Trophoblast cell (in vitro differentiated cells and primary cell): ENCODE measurements at regions not wholly inside any gene's neighbourhood (a gene's known extent, or its start where the extent isn't known, plus 50 kb on each side); places are given as distances from the start of the nearest gene placed in this dataset.

Experiments used
- DNase-seq, 2 donors: peaks; one replicate each; pipeline ENCODE4 v3.0.0-alpha.2; 2016
- H2AFZ ChIP-seq: 2 replicates; pipeline ENCODE4 v1.6.1; 2013; ENCODE audit warnings: low read length, moderate library complexity, mild to moderate bottlenecking; ENCODE audit not compliant: insufficient read depth, poor library complexity
- H2AK5ac ChIP-seq: 2 replicates; pipeline ENCODE4 v1.6.1; 2013; ENCODE audit warnings: mild to moderate bottlenecking, low read length
- H2BK120ac ChIP-seq: 2 replicates; pipeline ENCODE4 v1.6.1; 2013; ENCODE audit warnings: low read length, mild to moderate bottlenecking, moderate library complexity; ENCODE audit not compliant: insufficient read depth, poor library complexity
- H2BK12ac ChIP-seq: 2 replicates; pipeline ENCODE4 v1.6.1; 2013; ENCODE audit warnings: mild to moderate bottlenecking, low read length, moderate library complexity
- H2BK5ac ChIP-seq: 2 replicates; pipeline ENCODE4 v1.6.1; 2013; ENCODE audit warnings: low read length, low read depth, moderate library complexity, mild to moderate bottlenecking; ENCODE audit not compliant: poor library complexity
- H3K14ac ChIP-seq: 2 replicates; pipeline ENCODE4 v1.6.1; 2013; ENCODE audit warnings: mild to moderate bottlenecking, low read length
- H3K18ac ChIP-seq: 2 replicates; pipeline ENCODE4 v1.6.1; 2013; ENCODE audit warnings: mild to moderate bottlenecking, low read length
- H3K23ac ChIP-seq: 2 replicates; pipeline ENCODE4 v1.6.1; 2013; ENCODE audit warnings: low read length
- H3K27ac ChIP-seq: 2 replicates; pipeline ENCODE4 v1.5.1; 2013; ENCODE audit warnings: low read depth, mild to moderate bottlenecking, inconsistent platforms, low read length, moderate library complexity
- H3K27me3 ChIP-seq: 2 replicates; pipeline ENCODE4 v1.6.1; 2013; ENCODE audit warnings: inconsistent platforms, mild to moderate bottlenecking, low read length, moderate library complexity; ENCODE audit not compliant: insufficient read depth
- H3K36me3 ChIP-seq, 2 experiments: 1 replicate in 1 of 2; 2 replicates in 1 of 2; pipeline ENCODE4 v1.6.1; 2013; ENCODE audit warnings: low read length in 2 of 2, mild to moderate bottlenecking in 2 of 2, moderate library complexity in 1 of 2; ENCODE audit not compliant: insufficient read depth in 2 of 2, control insufficient read depth in 1 of 2
- H3K4ac ChIP-seq: 2 replicates; pipeline ENCODE4 v1.6.1; 2013; ENCODE audit warnings: low read depth, mild to moderate bottlenecking, low read length, moderate library complexity
- H3K4me1 ChIP-seq, 2 experiments: 1 replicate in 1 of 2; 2 replicates in 1 of 2; pipeline ENCODE4 v1.6.1; 2013; ENCODE audit warnings: low read length in 2 of 2, mild to moderate bottlenecking in 2 of 2, moderate library complexity in 1 of 2; ENCODE audit not compliant: insufficient read depth in 2 of 2, control insufficient read depth in 1 of 2
- H3K4me2 ChIP-seq: 2 replicates; pipeline ENCODE4 v1.6.1; 2013; ENCODE audit warnings: inconsistent platforms, mild to moderate bottlenecking, low read length, moderate library complexity
- H3K4me3 ChIP-seq: 2 replicates; pipeline ENCODE4 v1.5.1; 2013; ENCODE audit warnings: mild to moderate bottlenecking, low read depth, low read length, inconsistent platforms
- H3K79me1 ChIP-seq: one replicate; pipeline ENCODE4 v1.6.1; 2013; ENCODE audit warnings: low read length
- H3K79me2 ChIP-seq: 2 replicates; pipeline ENCODE4 v1.6.1; 2013; ENCODE audit warnings: low read length, mild to moderate bottlenecking; ENCODE audit not compliant: control insufficient read depth, insufficient read depth, poor library complexity
- H3K9ac ChIP-seq: 2 replicates; pipeline ENCODE4 v1.6.1; 2013; ENCODE audit warnings: mild to moderate bottlenecking, low read length
- H3K9me3 ChIP-seq: 2 replicates; pipeline ENCODE4 v1.6.1; 2013; ENCODE audit warnings: low read depth, mild to moderate bottlenecking, control low read depth, inconsistent platforms, low read length; ENCODE audit not compliant: insufficient read depth
- H4K12ac ChIP-seq: 2 replicates; pipeline ENCODE4 v1.6.1; 2013; ENCODE audit warnings: low read depth, mild to moderate bottlenecking, low read length, moderate library complexity
- H4K8ac ChIP-seq: 2 replicates; pipeline ENCODE4 v1.6.1; 2013; ENCODE audit warnings: low read depth, mild to moderate bottlenecking, low read length, moderate library complexity
- H4K91ac ChIP-seq: one replicate; pipeline ENCODE4 v1.6.1; 2013; ENCODE audit warnings: low read depth, mild to moderate bottlenecking, low read length, moderate library complexity
- WGBS: extraction: QIAGEN DNeasy Blood & Tissue Kit; methylation state at CpG from one replicate; pipeline ENCODE4 v1.1.7; 2013; ENCODE audit warnings: missing lambda C conversion rate; ENCODE audit not compliant: insufficient read length, insufficient coverage; ENCODE audit errors: extremely low coverage; 5-methylcytosine and 5-hydroxymethylcytosine counted together

DNA sequence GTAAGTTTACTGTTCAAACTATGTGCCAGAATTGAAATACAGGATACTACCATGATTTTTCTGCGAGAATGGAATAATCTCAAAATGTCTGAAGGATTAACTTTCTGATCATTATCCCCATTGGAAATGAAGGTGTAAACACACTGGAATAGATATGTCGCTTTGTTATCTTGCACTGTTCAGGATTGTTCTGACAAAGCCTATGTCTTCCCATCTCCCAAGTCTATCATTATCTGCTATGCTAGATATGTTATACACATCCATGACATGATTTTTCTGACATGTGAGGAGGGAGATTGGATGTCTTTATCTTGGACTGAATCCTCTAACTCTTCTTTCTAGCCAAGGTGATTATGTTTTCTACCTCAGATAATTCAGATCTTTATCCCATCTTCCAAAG, 1239.3 kb upstream of the ADGRL4 start:
- Histone ChIP-seq H3K4me2 (no peak overlapping the region), H3K9me3 (no peaks in the 10 kb centered on the region), H3K4ac (no peak overlapping the region), H3K9ac (no peak overlapping the region), H4K91ac (no peak overlapping the region), H2AFZ (no peak overlapping the region), H3K27me3 (no peaks in the 10 kb centered on the region), H3K18ac (no peak overlapping the region), H2BK120ac (no peak overlapping the region), H2BK5ac (no peak overlapping the region), H3K36me3 (no peaks in the 10 kb centered on the region), H3K79me2 (no peaks in the 10 kb centered on the region), H2BK12ac (no peak overlapping the region), H3K23ac (no peak overlapping the region), H2AK5ac (no peak overlapping the region), H3K4me3 (no peak overlapping the region), H3K27ac (no peak overlapping the region), H4K12ac (no peak overlapping the region), H3K4me1 (no peaks in the 10 kb centered on the region), H3K79me1 (no peaks in the 10 kb centered on the region), H4K8ac (no peak overlapping the region), H3K14ac (no peak overlapping the region)
- no CpG with 5 or more reads among the region's 2 CpGs for WGBS
- peak in 1 of 2 donors; percentile 7 for DNase-seq

DNA sequence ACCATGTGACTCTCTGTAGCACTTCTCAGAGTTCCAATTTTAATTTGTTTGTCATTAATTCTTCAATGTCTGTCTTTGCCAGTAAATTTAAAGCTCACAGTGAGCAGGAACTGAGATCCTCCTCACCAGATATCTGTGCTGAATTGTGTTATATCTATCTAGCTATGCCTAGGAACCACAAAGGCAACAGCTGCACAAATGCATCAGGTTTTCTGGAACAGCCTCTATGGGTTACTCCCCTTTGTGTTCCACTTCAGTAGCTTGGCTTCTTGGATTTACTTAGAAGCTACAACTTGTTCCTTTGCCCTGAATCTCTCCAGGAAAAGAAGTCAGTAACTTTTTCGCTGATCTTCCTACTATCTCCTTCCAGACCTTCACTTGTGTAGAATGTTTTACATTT, 1237.8 kb upstream of the ADGRL4 start:
- Histone ChIP-seq H4K8ac (no peak overlapping the region), H3K14ac (no peak overlapping the region), H3K79me1 (no peaks in the 10 kb centered on the region), H4K12ac (no peak overlapping the region), H3K9me3 (no peaks in the 10 kb centered on the region), H3K27me3 (no peaks in the 10 kb centered on the region), H3K9ac (no peak overlapping the region), H3K79me2 (no peaks in the 10 kb centered on the region), H2AK5ac (no peak overlapping the region), H2BK120ac (no peak overlapping the region), H3K23ac (no peak overlapping the region), H3K18ac (no peak overlapping the region), H3K4me3 (no peak overlapping the region), H3K36me3 (no peaks in the 10 kb centered on the region), H4K91ac (no peak overlapping the region), H3K4ac (no peak overlapping the region), H3K27ac (no peak overlapping the region), H2BK5ac (no peak overlapping the region), H3K4me2 (no peak overlapping the region), H2AFZ (no peak overlapping the region), H3K4me1 (no peaks in the 10 kb centered on the region), H2BK12ac (no peak overlapping the region)
- WGBS: no CpG with 5 or more reads among the region's 1 CpG
- DNase-seq: no peak

DNA sequence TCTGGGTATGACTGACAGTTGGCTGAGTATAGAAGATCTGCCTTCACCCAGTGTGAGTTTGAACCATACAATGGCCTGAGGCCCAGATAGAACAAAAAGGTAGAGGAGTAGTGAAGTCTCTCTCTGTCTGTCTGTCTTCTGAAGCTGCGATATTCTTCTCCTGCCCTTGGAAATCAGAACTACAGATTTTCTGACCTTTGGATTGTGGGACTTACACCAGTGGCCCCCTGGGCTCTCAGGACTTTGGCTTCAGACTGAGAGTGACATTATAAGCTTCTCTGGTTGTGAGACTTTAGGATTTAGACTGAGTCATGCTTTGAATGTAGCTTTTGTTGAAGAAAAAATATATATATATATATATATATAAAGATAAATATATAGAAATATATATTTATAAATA, 1235.0 kb upstream of the ADGRL4 start:
- Histone ChIP-seq H3K18ac (no peak overlapping the region), H3K4me3 (no peak overlapping the region), H3K27ac (no peak overlapping the region), H2BK12ac (no peak overlapping the region), H3K4me2 (no peak overlapping the region), H3K9me3 (no peaks in the 10 kb centered on the region), H3K14ac (no peak overlapping the region), H3K27me3 (no peaks in the 10 kb centered on the region), H2AK5ac (no peak overlapping the region), H3K9ac (no peak overlapping the region), H4K12ac (no peak overlapping the region), H3K36me3 (no peaks in the 10 kb centered on the region), H2BK120ac (no peak overlapping the region), H2BK5ac (no peak overlapping the region), H2AFZ (no peak overlapping the region), H3K4me1 (no peaks in the 10 kb centered on the region), H3K23ac (no peak overlapping the region), H3K79me2 (no peaks in the 10 kb centered on the region), H3K79me1 (no peaks in the 10 kb centered on the region), H4K8ac (no peak overlapping the region), H4K91ac (no peak overlapping the region), H3K4ac (no peak overlapping the region)
- DNase-seq: no peak
- WGBS: no CpG with 5 or more reads among the region's 1 CpG

DNA sequence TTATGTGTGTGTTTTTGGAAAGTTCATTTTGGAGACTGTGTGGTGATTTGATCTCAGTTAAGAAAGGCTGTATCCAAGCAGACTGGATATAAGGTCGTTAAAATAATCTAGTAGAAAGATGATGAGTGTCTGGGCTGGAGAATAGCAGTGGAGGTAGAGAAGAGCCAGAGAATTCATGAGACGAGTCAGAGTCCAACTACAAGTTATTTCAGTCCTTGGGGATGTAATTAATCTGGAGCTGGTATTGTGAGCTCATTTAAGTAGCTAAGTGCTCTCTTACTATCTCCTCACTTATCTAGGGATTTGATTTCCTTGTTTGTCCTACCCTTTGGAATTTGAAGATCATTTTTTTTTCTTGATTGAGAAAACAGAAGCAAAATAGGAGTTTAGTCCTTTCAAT, 1219.0 kb upstream of the ADGRL4 start:
- no peak overlapping the region for H3K23ac ChIP-seq
- H3K79me1 ChIP-seq: no peaks in the 10 kb centered on the region
- DNase-seq: no peak
- no peaks in the 10 kb centered on the region for H3K36me3 ChIP-seq
- no peak overlapping the region for H4K12ac ChIP-seq
- no peak overlapping the region for H2AFZ ChIP-seq
- no peak overlapping the region for H2BK120ac ChIP-seq
- no peaks in the 10 kb centered on the region for H3K9me3 ChIP-seq
- no peak overlapping the region for H3K14ac ChIP-seq
- WGBS: no CpG with 5 or more reads among the region's 2 CpGs
- no peak overlapping the region for H3K4me3 ChIP-seq
- no peak overlapping the region for H2BK5ac ChIP-seq
- H4K8ac ChIP-seq: no peak overlapping the region
- H3K79me2 ChIP-seq: no peaks in the 10 kb centered on the region
- no peak overlapping the region for H4K91ac ChIP-seq
- H3K27ac ChIP-seq: no peak overlapping the region
- no peaks in the 10 kb centered on the region for H3K4me1 ChIP-seq
- no peaks in the 10 kb centered on the region for H3K27me3 ChIP-seq
- no peak overlapping the region for H3K4me2 ChIP-seq
- no peak overlapping the region for H3K18ac ChIP-seq
- no peak overlapping the region for H2BK12ac ChIP-seq
- H3K9ac ChIP-seq: no peak overlapping the region
- no peak overlapping the region for H2AK5ac ChIP-seq
- no peak overlapping the region for H3K4ac ChIP-seq
